HepG2 (cell line): ENCODE measurements at regions not wholly inside any gene's neighbourhood (a gene's known extent, or its start where the extent isn't known, plus 50 kb on each side); places are given as distances from the start of the nearest gene placed in this dataset.

ENCODE experiments used
- ATAC-seq: fragments of 200-7000 bp; cut with Tn5 transposase; 3 replicates; pipeline ENCODE4 v1.9.1; 2020; ENCODE audit warnings: mild to moderate bottlenecking, moderate library complexity
- BruUV-seq: library from RNA; stranded (reverse); fragments of 400-500 nt; replicated peaks from 2 replicates; lab custom pipeline; 2021; lab: Mats Ljungman, UMichigan
- CTCF ChIA-PET: fragments of 300-600 bp; formaldehyde crosslinking; extraction: SDS; loops from one replicate; lab custom pipeline; 2021; ENCODE audit warnings: low total read pairs, inconsistent platforms, low intra/inter-chr PET ratio; lab: Yijun Ruan, JAX
- POLR2A ChIA-PET: fragments of 350-600 bp; sonication (Branson Sonifier 250); formaldehyde crosslinking; loops from one replicate; lab custom pipeline; 2020; ENCODE audit warnings: antibody characterized with exemption, inconsistent platforms; lab: Yijun Ruan, JAX
- DNase-seq: peaks from one replicate; pipeline ENCODE4 v3.0.0-alpha.2; 2015; ENCODE audit warnings: low spot score
- FAIRE-seq: peaks from 3 replicates; lab custom pipeline; 2011; peaks lifted over from hg19 to GRCh38; lab: Jason Lieb, UNC
- H2AFZ ChIP-seq: one replicate; pipeline ENCODE4 v1.6.1; 2011; ENCODE audit warnings: low read length, inconsistent platforms
- H3K27ac ChIP-seq: fragments of 300-600 bp; 3 replicates; pipeline ENCODE4 v1.8.0; 2011; ENCODE audit warnings: mixed run types, mild to moderate bottlenecking, mixed read lengths, low read length, inconsistent platforms; ENCODE audit not compliant: insufficient read depth; ENCODE audit errors: extremely low read length
- H3K27me3 ChIP-seq, 2 experiments: fragments of 200-600 bp in 1 of 2; 2 replicates in 1 of 2; 3 replicates in 1 of 2; pipeline versions ENCODE4 v1.6.0 to v1.8.0; 2011; ENCODE audit warnings: low read length in 2 of 2, mild to moderate bottlenecking in 2 of 2, moderate library complexity in 2 of 2, inconsistent platforms in 1 of 2; ENCODE audit not compliant: insufficient read depth in 2 of 2, control insufficient read depth in 1 of 2
- H3K36me3 ChIP-seq, 2 experiments: fragments of 200-600 bp in 1 of 2; replicated peaks in 1 of 2; 2 replicates in 1 of 2; 3 replicates in 1 of 2; pipeline versions ENCODE4 v1.5.1 to v1.8.0; 2011; ENCODE audit warnings: low read length in 2 of 2, inconsistent platforms in 1 of 2; ENCODE audit not compliant: insufficient read depth in 2 of 2, control insufficient read depth in 1 of 2
- H3K4me1 ChIP-seq: 2 replicates; pipeline ENCODE4 v1.5.1; 2012; ENCODE audit warnings: low read length, inconsistent platforms; ENCODE audit not compliant: insufficient read depth
- H3K4me2 ChIP-seq: 2 replicates; pipeline ENCODE4 v1.6.0; 2011; ENCODE audit warnings: low read depth, low read length, inconsistent platforms
- H3K4me3 ChIP-seq, 3 experiments: fragments of 200-600 bp in 1 of 3; sonication (generic), shearing (Covaris generic) in 1 of 3; replicated peaks in 1 of 3; 2 replicates each; pipeline ENCODE4 v1.5.1; 2011 to 2016; ENCODE audit warnings: low read length in 3 of 3, inconsistent platforms in 2 of 3, low read depth in 2 of 3, mild to moderate bottlenecking in 2 of 3, control low read depth in 1 of 3, mixed read lengths in 1 of 3; ENCODE audit not compliant: insufficient read depth in 1 of 3
- H3K79me2 ChIP-seq: one replicate; pipeline ENCODE4 v1.6.1; 2011; ENCODE audit warnings: low read length, inconsistent platforms; ENCODE audit not compliant: insufficient read depth
- H3K9ac ChIP-seq: 2 replicates; pipeline ENCODE4 v1.6.0; 2011; ENCODE audit warnings: mild to moderate bottlenecking, low read depth, low read length, inconsistent platforms; ENCODE audit not compliant: insufficient read depth
- H3K9me3 ChIP-seq: 2 replicates; pipeline ENCODE4 v1.5.1; 2012; ENCODE audit warnings: mild to moderate bottlenecking, low read length
- H4K20me1 ChIP-seq: 2 replicates; pipeline ENCODE4 v1.6.0; 2011; ENCODE audit warnings: inconsistent platforms, mild to moderate bottlenecking, low read length, moderate library complexity; ENCODE audit not compliant: insufficient read depth
- ADNP ChIP-seq: sonication (generic); formaldehyde crosslinking; IDR thresholded peaks from 2 replicates; pipeline ENCODE4 v1.4.0; 2020; ENCODE audit warnings: missing genetic modification reagents
- CENPT ChIP-seq: sonication (generic); formaldehyde crosslinking; IDR thresholded peaks from 2 replicates; pipeline ENCODE4 v1.8.0; 2022; ENCODE audit warnings: low read depth, mild to moderate bottlenecking, moderate library complexity, missing genetic modification reagents
- ELF4 ChIP-seq: sonication (generic); formaldehyde crosslinking; IDR thresholded peaks from 2 replicates; pipeline ENCODE4 v1.5.0; 2020; ENCODE audit warnings: missing genetic modification reagents, mild to moderate bottlenecking, moderate library complexity, borderline replicate concordance
- GABPA ChIP-seq, 2 experiments: IDR thresholded peaks; 2 replicates each; pipeline ENCODE4 v1.6.1; 2011 to 2016; ENCODE audit warnings: low read depth in 2 of 2, low read length in 1 of 2, missing biosample characterization in 1 of 2, missing genetic modification characterization in 1 of 2
- MAF1 ChIP-seq: sonication (generic); formaldehyde crosslinking; IDR thresholded peaks from 2 replicates; pipeline ENCODE4 v1.5.0; 2020; ENCODE audit warnings: missing genetic modification reagents, borderline replicate concordance
- PCBP1 ChIP-seq: fragments of 200-400 bp; formaldehyde crosslinking; IDR thresholded peaks from 2 replicates; pipeline ENCODE4 v1.6.1; 2017; ENCODE audit warnings: mild to moderate bottlenecking, low read depth, low read length, borderline replicate concordance
- RAD51 ChIP-seq: fragments of 450-650 bp; IDR thresholded peaks from 2 replicates; pipeline ENCODE4 v1.6.1; 2016; ENCODE audit warnings: borderline replicate concordance
- RBM39 ChIP-seq: fragments of 200-400 bp; formaldehyde crosslinking; IDR thresholded peaks from one replicate; pipeline ENCODE4 v1.6.1; 2018; ENCODE audit warnings: antibody characterized with exemption, mild to moderate bottlenecking, low read depth, low read length; ENCODE audit not compliant: poor library complexity, severe bottlenecking
- SMAD3 ChIP-seq: sonication (generic); formaldehyde crosslinking; IDR thresholded peaks from 2 replicates; pipeline ENCODE4 v1.4.0; 2020; ENCODE audit warnings: missing genetic modification reagents
- WGBS: methylation state at CpG from one replicate; pipeline ENCODE4 v1.1.6; 2017; ENCODE audit warnings: low lambda C conversion rate; 5-methylcytosine and 5-hydroxymethylcytosine counted together
- in situ Hi-C: cut with HindIII; loops from 2 replicates; pipeline ENCODE4 v1.10.0; 2017; ENCODE audit warnings: low pct_unique_long_range_greater_than_20kb; ENCODE audit not compliant: extremely low pct_ligation_motif_present
- intact Hi-C: fragments of 100-400 bp; cut with micrococcal nuclease; formaldehyde crosslinking; loops from one replicate; pipeline ENCODE4 v1.10.0; 2022; ENCODE audit not compliant: unreplicated experiment
- TF ChIP-seq, protein P1 (sequence below): sonication (generic); formaldehyde crosslinking; IDR thresholded peaks from 2 replicates; pipeline ENCODE4 v1.4.0; 2020; ENCODE audit warnings: mild to moderate bottlenecking, missing genetic modification reagents
- TF ChIP-seq, protein P2 (sequence below): sonication (generic); formaldehyde crosslinking; IDR thresholded peaks from 2 replicates; pipeline ENCODE4 v1.4.0; 2020; ENCODE audit warnings: missing genetic modification reagents, borderline replicate concordance
- TF ChIP-seq, protein P3 (sequence below): sonication (generic); formaldehyde crosslinking; IDR thresholded peaks from 2 replicates; pipeline ENCODE4 v1.5.1; 2020; ENCODE audit warnings: missing genetic modification reagents, mild to moderate bottlenecking, borderline replicate concordance
- TF ChIP-seq, protein P4 (sequence below): sonication (generic); formaldehyde crosslinking; IDR thresholded peaks from 2 replicates; pipeline ENCODE4 v1.5.0; 2020; ENCODE audit warnings: missing genetic modification reagents

DNA sequence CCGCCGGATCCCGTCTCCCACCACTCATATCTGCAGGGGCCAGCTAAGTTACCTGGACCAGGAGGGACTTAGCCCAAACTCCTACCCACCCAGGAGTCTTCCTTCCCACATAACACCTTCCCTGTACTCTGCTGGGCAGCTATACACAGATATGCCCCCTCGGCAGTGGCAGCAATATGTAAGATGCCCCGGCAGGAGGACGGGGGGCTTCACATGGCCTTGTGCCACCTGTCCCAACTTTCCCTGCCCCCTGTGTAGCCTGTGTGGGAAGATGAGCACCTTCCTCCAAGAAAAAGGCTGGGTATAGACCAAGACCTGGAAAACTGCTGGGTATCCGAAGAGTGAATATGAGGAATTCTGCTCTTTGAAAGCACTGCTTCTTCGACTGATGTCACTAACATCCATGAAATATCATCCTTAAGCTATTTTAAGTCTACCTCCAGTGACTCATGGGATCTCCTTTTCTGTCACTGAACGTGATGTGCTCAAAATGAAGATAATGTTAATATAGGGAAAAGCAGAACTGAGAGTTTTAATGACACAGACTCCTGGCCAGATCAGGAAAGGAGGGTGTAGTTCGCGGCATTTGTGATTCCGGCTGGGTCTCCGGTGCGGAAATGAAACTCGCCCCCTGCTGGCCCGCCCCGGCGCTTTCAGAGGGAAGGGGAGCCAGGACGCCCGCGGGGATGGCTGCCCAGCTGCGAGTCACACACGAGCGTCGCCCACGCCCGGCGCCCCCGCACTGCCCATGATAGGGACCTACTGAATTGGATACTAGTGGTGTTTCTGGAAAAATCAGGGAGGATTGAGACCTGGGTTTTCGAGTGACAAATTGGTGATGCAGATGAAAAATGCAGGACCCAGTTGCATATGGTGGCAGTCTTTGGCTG is 256.9 kb upstream of the NFE2L3 start (continued):
- peak; percentile 53 for TF ChIP-seq RBM39
- TF ChIP-seq ELF4: no peak
- TF ChIP-seq, protein P1, sequence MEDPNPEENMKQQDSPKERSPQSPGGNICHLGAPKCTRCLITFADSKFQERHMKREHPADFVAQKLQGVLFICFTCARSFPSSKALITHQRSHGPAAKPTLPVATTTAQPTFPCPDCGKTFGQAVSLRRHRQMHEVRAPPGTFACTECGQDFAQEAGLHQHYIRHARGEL (CRISPR knock-in tag): no peak
- no peak for TF ChIP-seq GABPA (IDR thresholded peaks at IDR 0.05; ENCODE audit: low read depth, low read length)
- peak; percentile 61; the same call in 1 of the 2 replicates for TF ChIP-seq GABPA (CRISPR knock-in tag; IDR thresholded peaks at IDR 0.05; ENCODE audit: low read depth)
- TF ChIP-seq, all 625 proteins: peak for 8

DNA sequence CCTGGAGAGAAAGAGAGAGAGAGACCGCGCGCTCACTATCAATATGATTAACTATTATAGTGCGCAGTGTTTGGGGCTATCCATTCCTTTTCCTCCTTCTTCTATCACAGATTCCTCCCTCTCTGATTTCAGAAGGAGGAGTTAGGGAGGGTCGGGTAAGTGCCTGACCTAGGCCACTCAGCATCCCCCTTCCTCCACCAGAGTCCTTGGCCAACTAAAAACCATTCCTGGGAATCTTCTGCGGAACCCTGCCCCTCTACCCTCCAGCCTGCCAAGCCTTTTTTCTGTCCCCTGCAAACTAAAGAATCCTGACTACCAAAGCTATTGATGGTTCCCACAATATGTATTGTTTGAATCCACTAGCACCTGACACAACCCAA is 256.2 kb upstream of the NFE2L3 start:
- POLR2A ChIA-PET: no interaction called here
- FAIRE-seq (no peak), DNase-seq (no peak), ATAC-seq (no peak)
- H3K79me2 ChIP-seq: no peaks in the 10 kb centered on the region
- no peaks in the 10 kb centered on the region for H3K9me3 ChIP-seq
- peaks cover 21% of the 10 kb centered on the region for H3K4me1 ChIP-seq
- WGBS: 87% methylated on average over 6 of the region's 6 CpGs
- no peak overlapping the region for H3K4me2 ChIP-seq
- CTCF ChIA-PET: interaction anchor here (1.6 kb wide), 1 partner anchor 470 kb away, joined by 3 read pairs; no protein-coding TSS in a partner anchor
- H4K20me1 ChIP-seq: no peaks in the 10 kb centered on the region
- intact Hi-C loops: no loop called here
- no peak overlapping the region for H3K9ac ChIP-seq
- H3K27me3 ChIP-seq: no peaks in the 10 kb centered on the region; a peak in 1 of 5 replicates
- H3K4me3 ChIP-seq: no peak overlapping the region
- in situ Hi-C loops: loop anchor here (10.0 to 25.0 kb wide), 2 partner anchors 392 to 769 kb away; partner anchors contain the start of gene SNX10
- TF ChIP-seq PCBP1: no peak
- TF ChIP-seq MAF1 (CRISPR knock-in tag): no peak
- TF ChIP-seq, protein P2, sequence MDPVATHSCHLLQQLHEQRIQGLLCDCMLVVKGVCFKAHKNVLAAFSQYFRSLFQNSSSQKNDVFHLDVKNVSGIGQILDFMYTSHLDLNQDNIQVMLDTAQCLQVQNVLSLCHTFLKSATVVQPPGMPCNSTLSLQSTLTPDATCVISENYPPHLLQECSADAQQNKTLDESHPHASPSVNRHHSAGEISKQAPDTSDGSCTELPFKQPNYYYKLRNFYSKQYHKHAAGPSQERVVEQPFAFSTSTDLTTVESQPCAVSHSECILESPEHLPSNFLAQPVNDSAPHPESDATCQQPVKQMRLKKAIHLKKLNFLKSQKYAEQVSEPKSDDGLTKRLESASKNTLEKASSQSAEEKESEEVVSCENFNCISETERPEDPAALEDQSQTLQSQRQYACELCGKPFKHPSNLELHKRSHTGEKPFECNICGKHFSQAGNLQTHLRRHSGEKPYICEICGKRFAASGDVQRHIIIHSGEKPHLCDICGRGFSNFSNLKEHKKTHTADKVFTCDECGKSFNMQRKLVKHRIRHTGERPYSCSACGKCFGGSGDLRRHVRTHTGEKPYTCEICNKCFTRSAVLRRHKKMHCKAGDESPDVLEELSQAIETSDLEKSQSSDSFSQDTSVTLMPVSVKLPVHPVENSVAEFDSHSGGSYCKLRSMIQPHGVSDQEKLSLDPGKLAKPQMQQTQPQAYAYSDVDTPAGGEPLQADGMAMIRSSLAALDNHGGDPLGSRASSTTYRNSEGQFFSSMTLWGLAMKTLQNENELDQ (CRISPR knock-in tag): no peak
- no peak for TF ChIP-seq SMAD3 (CRISPR knock-in tag)
- TF ChIP-seq RAD51: no peak
- TF ChIP-seq ADNP (CRISPR knock-in tag): no peak
- TF ChIP-seq, protein P3, sequence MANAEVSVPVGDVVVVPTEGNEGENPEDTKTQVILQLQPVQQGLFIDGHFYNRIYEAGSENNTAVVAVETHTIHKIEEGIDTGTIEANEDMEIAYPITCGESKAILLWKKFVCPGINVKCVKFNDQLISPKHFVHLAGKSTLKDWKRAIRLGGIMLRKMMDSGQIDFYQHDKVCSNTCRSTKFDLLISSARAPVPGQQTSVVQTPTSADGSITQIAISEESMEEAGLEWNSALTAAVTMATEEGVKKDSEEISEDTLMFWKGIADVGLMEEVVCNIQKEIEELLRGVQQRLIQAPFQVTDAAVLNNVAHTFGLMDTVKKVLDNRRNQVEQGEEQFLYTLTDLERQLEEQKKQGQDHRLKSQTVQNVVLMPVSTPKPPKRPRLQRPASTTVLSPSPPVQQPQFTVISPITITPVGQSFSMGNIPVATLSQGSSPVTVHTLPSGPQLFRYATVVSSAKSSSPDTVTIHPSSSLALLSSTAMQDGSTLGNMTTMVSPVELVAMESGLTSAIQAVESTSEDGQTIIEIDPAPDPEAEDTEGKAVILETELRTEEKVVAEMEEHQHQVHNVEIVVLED (CRISPR knock-in tag): no peak
- no peak for TF ChIP-seq CENPT (CRISPR knock-in tag)
- TF ChIP-seq, protein P4, sequence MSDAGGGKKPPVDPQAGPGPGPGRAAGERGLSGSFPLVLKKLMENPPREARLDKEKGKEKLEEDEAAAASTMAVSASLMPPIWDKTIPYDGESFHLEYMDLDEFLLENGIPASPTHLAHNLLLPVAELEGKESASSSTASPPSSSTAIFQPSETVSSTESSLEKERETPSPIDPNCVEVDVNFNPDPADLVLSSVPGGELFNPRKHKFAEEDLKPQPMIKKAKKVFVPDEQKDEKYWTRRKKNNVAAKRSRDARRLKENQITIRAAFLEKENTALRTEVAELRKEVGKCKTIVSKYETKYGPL (CRISPR knock-in tag): no peak
- no peak overlapping the region for H2AFZ ChIP-seq
- H3K27ac ChIP-seq: no peak overlapping the region
- no TSS peak for BruUV-seq
- H3K36me3 ChIP-seq: no peaks in the 10 kb centered on the region
